ENCODE measurements at regions not wholly inside any gene's neighbourhood (a gene's known extent, or its start where the extent isn't known, plus 50 kb on each side); places are given as distances from the start of the nearest gene placed in this dataset.

- no peak for TF ChIP-seq GATA2 (IDR thresholded peaks at IDR 0.05; ENCODE audit: low read depth, low read length)
- TF ChIP-seq GATA3 (IDR thresholded peaks at IDR 0.05; ENCODE audit: low read depth, low read length): no peak
These were observed 135.8 kb upstream of the DLX6 start for GRCh38 chr7:96869538-96869937.

- TF ChIP-seq GATA2 (IDR thresholded peaks at IDR 0.05; ENCODE audit: low read depth, low read length) (no peak), GATA3 (IDR thresholded peaks at IDR 0.05; ENCODE audit: low read depth, low read length) (no peak)
These were observed 135.2 kb upstream of the DLX6 start for GRCh38 chr7:96870185-96870584.

- TF ChIP-seq GATA3 (IDR thresholded peaks at IDR 0.05; ENCODE audit: low read depth, low read length): no peak
- TF ChIP-seq GATA2 (IDR thresholded peaks at IDR 0.05; ENCODE audit: low read depth, low read length): no peak
These were observed 134.4 kb upstream of the DLX6 start for GRCh38 chr7:96870934-96871333.

- no peak for TF ChIP-seq GATA2 (IDR thresholded peaks at IDR 0.05; ENCODE audit: low read depth, low read length)
- TF ChIP-seq GATA3 (IDR thresholded peaks at IDR 0.05; ENCODE audit: low read depth, low read length): no peak
These were observed 117.9 kb upstream of the DLX6 start for GRCh38 chr7:96887426-96887825.

GRCh38 chr7:96899108-96899507 is 106.2 kb upstream of the DLX6 start:
- TF ChIP-seq GATA2 (IDR thresholded peaks at IDR 0.05; ENCODE audit: low read depth, low read length): no peak
- TF ChIP-seq GATA3 (IDR thresholded peaks at IDR 0.05; ENCODE audit: low read depth, low read length): no peak

GRCh38 chr7:96901822-96902445 is 103.4 kb upstream of the DLX6 start:
- TF ChIP-seq GATA3 (IDR thresholded peaks at IDR 0.05; ENCODE audit: low read depth, low read length): no peak
- TF ChIP-seq GATA2 (IDR thresholded peaks at IDR 0.05; ENCODE audit: low read depth, low read length): no peak

GRCh38 chr7:96903906-96904305 is 101.4 kb upstream of the DLX6 start:
- TF ChIP-seq GATA2 (IDR thresholded peaks at IDR 0.05; ENCODE audit: low read depth, low read length): no peak
- TF ChIP-seq GATA3 (IDR thresholded peaks at IDR 0.05; ENCODE audit: low read depth, low read length): no peak

- TF ChIP-seq GATA3 (IDR thresholded peaks at IDR 0.05; ENCODE audit: low read depth, low read length) (no peak), GATA2 (IDR thresholded peaks at IDR 0.05; ENCODE audit: low read depth, low read length) (no peak)
These were observed 94.9 kb upstream of the DLX6 start for GRCh38 chr7:96910486-96910885.

GRCh38 chr7:96915029-96915428 is 90.3 kb upstream of the DLX6 start:
- TF ChIP-seq GATA2 (IDR thresholded peaks at IDR 0.05; ENCODE audit: low read depth, low read length) (no peak), GATA3 (IDR thresholded peaks at IDR 0.05; ENCODE audit: low read depth, low read length) (no peak)

GRCh38 chr7:96920064-96920463 is 85.3 kb upstream of the DLX6 start:
- TF ChIP-seq GATA2 (IDR thresholded peaks at IDR 0.05; ENCODE audit: low read depth, low read length) (no peak), GATA3 (IDR thresholded peaks at IDR 0.05; ENCODE audit: low read depth, low read length) (no peak)

GRCh38 chr7:96920713-96921112 is 84.6 kb upstream of the DLX6 start:
- TF ChIP-seq GATA3 (IDR thresholded peaks at IDR 0.05; ENCODE audit: low read depth, low read length): no peak
- no peak for TF ChIP-seq GATA2 (IDR thresholded peaks at IDR 0.05; ENCODE audit: low read depth, low read length)

GRCh38 chr7:96921231-96921630 is 84.1 kb upstream of the DLX6 start:
- TF ChIP-seq GATA2 (IDR thresholded peaks at IDR 0.05; ENCODE audit: low read depth, low read length): no peak
- no peak for TF ChIP-seq GATA3 (IDR thresholded peaks at IDR 0.05; ENCODE audit: low read depth, low read length)

GRCh38 chr7:96921771-96922170 is 83.6 kb upstream of the DLX6 start:
- TF ChIP-seq GATA3 (IDR thresholded peaks at IDR 0.05; ENCODE audit: low read depth, low read length) (no peak), GATA2 (IDR thresholded peaks at IDR 0.05; ENCODE audit: low read depth, low read length) (no peak)

- TF ChIP-seq GATA2 (IDR thresholded peaks at IDR 0.05; ENCODE audit: low read depth, low read length) (no peak), GATA3 (IDR thresholded peaks at IDR 0.05; ENCODE audit: low read depth, low read length) (no peak)
These were observed 78.2 kb upstream of the DLX6 start for GRCh38 chr7:96927131-96927530.

- TF ChIP-seq GATA2 (IDR thresholded peaks at IDR 0.05; ENCODE audit: low read depth, low read length) (no peak), GATA3 (IDR thresholded peaks at IDR 0.05; ENCODE audit: low read depth, low read length) (no peak)
These were observed 76.4 kb upstream of the DLX6 start for GRCh38 chr7:96928965-96929364.

- TF ChIP-seq GATA2 (IDR thresholded peaks at IDR 0.05; ENCODE audit: low read depth, low read length) (no peak), GATA3 (IDR thresholded peaks at IDR 0.05; ENCODE audit: low read depth, low read length) (no peak)
These were observed 73.5 kb upstream of the DLX6 start for GRCh38 chr7:96931891-96932290.
